HG03469 (cell line): ENCODE measurements at regions not wholly inside any gene's neighbourhood (a gene's known extent, or its start where the extent isn't known, plus 50 kb on each side); places are given as distances from the start of the nearest gene placed in this dataset.

Source experiments
- ATAC-seq: cut with Tn5 transposase; IDR thresholded peaks from one replicate; pipeline ENCODE4 v1.9.1; 2021; ENCODE audit warnings: mild to moderate bottlenecking, moderate library complexity, moderate number of reproducible peaks; ENCODE audit not compliant: unreplicated experiment

- no peak for ATAC-seq
Observed at GRCh38 chr20:24894488-24894887, 54.6 kb upstream of the CST7 start.

DNA sequence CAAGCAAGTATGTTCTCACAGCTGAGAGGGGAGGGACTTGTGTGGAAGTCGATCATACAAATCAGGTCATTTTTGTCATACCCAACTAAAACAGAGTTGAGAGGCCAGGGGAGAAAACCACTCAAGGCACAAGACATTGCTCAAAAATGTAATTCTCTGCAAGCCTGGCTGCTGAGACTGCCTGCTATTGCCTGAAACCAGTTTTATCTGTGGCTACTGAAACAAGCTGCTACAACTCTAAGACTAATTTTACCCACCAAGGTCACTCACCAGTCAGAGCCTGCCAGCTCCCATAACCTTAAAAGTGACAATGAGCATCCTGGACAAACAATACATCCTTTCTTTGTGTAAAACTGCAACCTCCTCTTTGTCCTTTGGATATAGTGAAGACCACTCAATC lies 54.1 kb upstream of the CST7 start:
- no peak for ATAC-seq

GRCh38 chr20:24895431-24895830 lies 53.6 kb upstream of the CST7 start:
- no peak for ATAC-seq

DNA sequence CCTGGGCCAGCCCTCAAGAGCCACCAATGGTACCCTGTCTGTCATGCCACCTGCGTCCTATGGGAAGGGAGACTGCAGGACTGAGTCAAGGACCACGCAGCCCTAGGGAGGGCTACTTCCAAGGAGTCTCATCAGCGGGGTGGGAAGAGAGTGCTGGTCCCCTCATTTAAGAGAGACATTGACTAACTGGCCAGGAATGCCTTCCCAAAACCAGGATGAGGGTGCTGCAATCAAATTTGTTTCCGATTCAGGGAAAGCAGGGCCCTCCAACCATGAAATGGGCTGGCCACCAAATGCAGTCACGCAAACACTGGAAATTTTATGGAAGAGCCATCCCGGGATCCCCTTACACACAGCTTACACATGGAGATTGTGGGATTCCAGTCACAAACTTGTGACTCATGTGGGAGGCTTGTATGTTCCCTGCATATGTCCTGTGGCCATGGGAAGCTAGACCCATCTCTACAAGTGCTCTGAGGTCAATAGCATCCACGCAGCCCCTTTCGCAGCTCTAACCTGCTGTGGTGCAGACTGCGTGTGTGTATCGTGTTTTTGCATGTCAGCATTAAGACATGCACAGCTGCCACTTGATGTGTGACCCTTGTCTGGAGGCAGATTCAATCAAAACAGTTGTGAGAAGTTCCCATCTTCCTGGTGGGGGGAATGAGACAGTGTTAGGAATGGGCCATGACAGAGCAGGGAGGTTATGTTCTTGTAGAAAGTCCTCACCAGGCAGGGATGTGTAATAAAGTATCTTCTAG lies 53.0 kb upstream of the CST7 start:
- ATAC-seq, result no peak

- no peak for ATAC-seq
Observed at GRCh38 chr20:24896984-24897383, 52.1 kb upstream of the CST7 start.

- ATAC-seq, result no peak
Observed at GRCh38 chr20:24897974-24898373, 51.1 kb upstream of the CST7 start.

DNA sequence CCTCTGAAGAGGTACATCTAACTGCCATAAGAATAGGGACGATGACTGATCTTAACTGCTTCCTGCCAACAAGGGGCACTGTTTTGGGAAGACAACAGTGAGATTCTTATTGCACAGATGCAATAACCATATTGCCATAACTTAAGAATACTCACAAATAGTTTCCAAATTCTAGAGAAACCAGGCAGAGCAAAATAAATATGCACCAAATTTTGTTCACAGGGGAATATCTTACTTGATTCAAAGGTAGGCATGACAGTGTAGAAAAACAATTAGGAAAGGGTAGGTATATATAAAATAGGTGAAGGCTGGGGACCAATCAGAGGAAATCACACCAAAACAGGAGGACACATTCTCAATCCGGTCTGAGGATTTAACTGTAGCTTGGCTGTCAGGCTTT lies 49.9 kb upstream of the CST7 start:
- no peak for ATAC-seq
